ENCODE measurements at regions not wholly inside any gene's neighbourhood (a gene's known extent, or its start where the extent isn't known, plus 50 kb on each side); places are given as distances from the start of the nearest gene placed in this dataset.
A peak's percentile ranks its signal among the peaks of the same experiment; 100 is the strongest.

DNA sequence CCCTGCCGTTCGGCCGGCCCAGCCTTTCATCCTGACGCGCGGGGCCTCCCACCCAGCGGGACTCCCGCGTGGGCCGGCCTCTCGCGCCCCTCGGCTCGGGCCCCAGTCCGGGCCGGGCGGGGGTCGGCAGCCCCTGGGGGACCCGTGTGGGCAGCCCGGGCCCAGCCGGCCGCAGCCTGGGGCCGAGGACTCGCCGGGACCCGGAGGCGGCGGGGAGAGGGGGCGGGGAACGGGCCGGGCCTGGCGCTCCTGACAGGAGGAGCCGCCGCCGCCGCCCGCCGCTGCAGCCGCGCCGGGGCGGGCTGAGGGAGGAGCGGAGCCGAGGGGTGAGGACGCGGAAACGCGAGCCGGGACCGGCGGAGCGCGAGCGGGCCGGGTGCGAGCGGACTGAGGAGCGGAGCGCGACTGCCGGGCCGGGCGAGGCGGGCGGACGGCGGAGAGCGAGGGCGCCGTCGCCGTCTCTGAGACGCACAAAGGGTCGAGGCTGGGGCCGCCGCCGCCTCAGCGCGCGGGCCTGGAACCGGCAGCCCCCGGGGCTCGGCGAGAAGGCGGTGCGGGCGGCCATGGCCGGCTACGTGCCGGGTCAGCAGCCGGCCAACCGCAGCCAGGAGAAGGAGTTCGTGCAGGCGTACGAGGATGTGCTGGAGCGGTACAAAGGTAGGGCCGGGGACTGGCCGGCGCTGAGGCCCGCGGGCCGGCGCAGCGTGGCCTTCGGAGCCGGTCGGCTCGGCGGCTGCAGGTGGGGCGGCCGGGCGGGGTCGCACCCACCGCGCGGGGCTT lies 79.1 kb downstream of the NDUFS5 start (continued):
- no peak for TF ChIP-seq TEAD1 (CRISPR knock-in tag; IDR thresholded peaks at IDR 0.05)
- no peak for TF ChIP-seq MYC (IDR thresholded peaks at IDR 0.05; ENCODE audit: low read depth, low read length)
- TF ChIP-seq MYC (CRISPR knock-in tag; IDR thresholded peaks at IDR 0.05; ENCODE audit: borderline replicate concordance, low read depth) = no peak
- 0 out of 2 replicates have a peak, but pooled peaks have one; percentile 14 for TF ChIP-seq ESRRA (IDR thresholded peaks at IDR 0.05; ENCODE audit: borderline replicate concordance, low read depth)
- TF ChIP-seq ZNF253 (CRISPR knock-in tag; conservative IDR thresholded peaks at IDR 0.05) = no peak
- TF ChIP-seq, protein P1, sequence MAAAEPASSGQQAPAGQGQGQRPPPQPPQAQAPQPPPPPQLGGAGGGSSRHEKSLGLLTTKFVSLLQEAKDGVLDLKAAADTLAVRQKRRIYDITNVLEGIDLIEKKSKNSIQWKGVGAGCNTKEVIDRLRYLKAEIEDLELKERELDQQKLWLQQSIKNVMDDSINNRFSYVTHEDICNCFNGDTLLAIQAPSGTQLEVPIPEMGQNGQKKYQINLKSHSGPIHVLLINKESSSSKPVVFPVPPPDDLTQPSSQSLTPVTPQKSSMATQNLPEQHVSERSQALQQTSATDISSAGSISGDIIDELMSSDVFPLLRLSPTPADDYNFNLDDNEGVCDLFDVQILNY (CRISPR knock-in tag; IDR thresholded peaks at IDR 0.05) = no peak
- no peak for TF ChIP-seq NR1H2 (CRISPR knock-in tag; IDR thresholded peaks at IDR 0.05)
- TF ChIP-seq L3MBTL2 (IDR thresholded peaks at IDR 0.05) = peak; percentile 63
- no peak for TF ChIP-seq TCF7L2 (IDR thresholded peaks at IDR 0.05; ENCODE audit: low read depth, low read length)
- TF ChIP-seq RBM14 (IDR thresholded peaks at IDR 0.05; ENCODE audit: borderline replicate concordance, insufficient read depth, low read depth, low read length) = no peak
- TF ChIP-seq PCBP2 (IDR thresholded peaks at IDR 0.05; ENCODE audit: low read depth, low read length, poor library complexity, severe bottlenecking) = no peak
- 0 out of 2 replicates have a peak, but pooled peaks have one; percentile 41 for TF ChIP-seq SMAD4 (CRISPR knock-in tag; conservative IDR thresholded peaks at IDR 0.05)
- TF ChIP-seq, protein P2, sequence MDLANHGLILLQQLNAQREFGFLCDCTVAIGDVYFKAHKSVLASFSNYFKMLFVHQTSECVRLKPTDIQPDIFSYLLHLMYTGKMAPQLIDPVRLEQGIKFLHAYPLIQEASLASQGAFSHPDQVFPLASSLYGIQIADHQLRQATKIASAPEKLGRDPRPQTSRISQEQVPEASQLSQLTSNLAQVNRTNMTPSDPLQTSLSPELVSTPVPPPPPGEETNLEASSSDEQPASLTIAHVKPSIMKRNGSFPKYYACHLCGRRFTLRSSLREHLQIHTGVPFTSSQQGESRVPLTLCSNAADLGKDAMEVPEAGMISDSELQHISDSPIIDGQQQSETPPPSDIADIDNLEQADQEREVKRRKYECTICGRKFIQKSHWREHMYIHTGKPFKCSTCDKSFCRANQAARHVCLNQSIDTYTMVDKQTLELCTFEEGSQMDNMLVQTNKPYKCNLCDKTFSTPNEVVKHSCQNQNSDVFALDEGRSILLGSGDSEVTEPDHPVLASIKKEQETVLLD (IDR thresholded peaks at IDR 0.05) = no peak
- peak; percentile 81 for TF ChIP-seq CXXC5 (CRISPR knock-in tag; IDR thresholded peaks at IDR 0.05)
- TF ChIP-seq, protein P3, sequence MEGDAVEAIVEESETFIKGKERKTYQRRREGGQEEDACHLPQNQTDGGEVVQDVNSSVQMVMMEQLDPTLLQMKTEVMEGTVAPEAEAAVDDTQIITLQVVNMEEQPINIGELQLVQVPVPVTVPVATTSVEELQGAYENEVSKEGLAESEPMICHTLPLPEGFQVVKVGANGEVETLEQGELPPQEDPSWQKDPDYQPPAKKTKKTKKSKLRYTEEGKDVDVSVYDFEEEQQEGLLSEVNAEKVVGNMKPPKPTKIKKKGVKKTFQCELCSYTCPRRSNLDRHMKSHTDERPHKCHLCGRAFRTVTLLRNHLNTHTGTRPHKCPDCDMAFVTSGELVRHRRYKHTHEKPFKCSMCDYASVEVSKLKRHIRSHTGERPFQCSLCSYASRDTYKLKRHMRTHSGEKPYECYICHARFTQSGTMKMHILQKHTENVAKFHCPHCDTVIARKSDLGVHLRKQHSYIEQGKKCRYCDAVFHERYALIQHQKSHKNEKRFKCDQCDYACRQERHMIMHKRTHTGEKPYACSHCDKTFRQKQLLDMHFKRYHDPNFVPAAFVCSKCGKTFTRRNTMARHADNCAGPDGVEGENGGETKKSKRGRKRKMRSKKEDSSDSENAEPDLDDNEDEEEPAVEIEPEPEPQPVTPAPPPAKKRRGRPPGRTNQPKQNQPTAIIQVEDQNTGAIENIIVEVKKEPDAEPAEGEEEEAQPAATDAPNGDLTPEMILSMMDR (IDR thresholded peaks at IDR 0.05 in 2 of 3, conservative IDR thresholded peaks at IDR 0.05 in 1 of 3; ENCODE audit: insufficient read depth in 2 of 3, low read depth in 1 of 3, low read length in 3 of 3) = 0 out of 6 replicates have a peak, but pooled peaks of 1 of the 3 experiments have one; percentile 0
- TF ChIP-seq, protein P4, sequence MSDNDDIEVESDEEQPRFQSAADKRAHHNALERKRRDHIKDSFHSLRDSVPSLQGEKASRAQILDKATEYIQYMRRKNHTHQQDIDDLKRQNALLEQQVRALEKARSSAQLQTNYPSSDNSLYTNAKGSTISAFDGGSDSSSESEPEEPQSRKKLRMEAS (CRISPR knock-in tag; IDR thresholded peaks at IDR 0.05) = no peak
- no peak for TF ChIP-seq ZNF408 (CRISPR knock-in tag; IDR thresholded peaks at IDR 0.05; ENCODE audit: low read depth)
- peak; percentile 69 for TF ChIP-seq KDM5B (IDR thresholded peaks at IDR 0.05; ENCODE audit: insufficient replicate concordance, low read depth, low read length)
- TF ChIP-seq ZNF444 (CRISPR knock-in tag; IDR thresholded peaks at IDR 0.05) = no peak
- no peak for TF ChIP-seq SUPT5H (IDR thresholded peaks at IDR 0.05)
- peak in 1 of 2 experiments; percentile 14; a peak in 2 of 4 replicates for TF ChIP-seq MAZ (CRISPR knock-in tag; conservative IDR thresholded peaks at IDR 0.05 in 1 of 2, IDR thresholded peaks at IDR 0.05 in 1 of 2)
- no peak for TF ChIP-seq ZNF239 (CRISPR knock-in tag; IDR thresholded peaks at IDR 0.05)
- TF ChIP-seq BDP1 (IDR thresholded peaks at IDR 0.05; ENCODE audit: insufficient read depth, insufficient read length) = no peak
- no peak for TF ChIP-seq ETV1 (tag; conservative IDR thresholded peaks at IDR 0.05; ENCODE audit: low read depth)
